GM18870 (cell line): ENCODE measurements at regions not wholly inside any gene's neighbourhood (a gene's known extent, or its start where the extent isn't known, plus 50 kb on each side); places are given as distances from the start of the nearest gene placed in this dataset.
"Not testable (repeated sequence)": the region's sequence is repeated elsewhere in the genome, so short reads cannot be mapped to it uniquely, and the experiment has no call there.

Experiments
- ATAC-seq: cut with Tn5 transposase; IDR thresholded peaks from one replicate; pipeline ENCODE4 v1.9.1; 2021; ENCODE audit warnings: moderate library complexity; ENCODE audit not compliant: unreplicated experiment

DNA sequence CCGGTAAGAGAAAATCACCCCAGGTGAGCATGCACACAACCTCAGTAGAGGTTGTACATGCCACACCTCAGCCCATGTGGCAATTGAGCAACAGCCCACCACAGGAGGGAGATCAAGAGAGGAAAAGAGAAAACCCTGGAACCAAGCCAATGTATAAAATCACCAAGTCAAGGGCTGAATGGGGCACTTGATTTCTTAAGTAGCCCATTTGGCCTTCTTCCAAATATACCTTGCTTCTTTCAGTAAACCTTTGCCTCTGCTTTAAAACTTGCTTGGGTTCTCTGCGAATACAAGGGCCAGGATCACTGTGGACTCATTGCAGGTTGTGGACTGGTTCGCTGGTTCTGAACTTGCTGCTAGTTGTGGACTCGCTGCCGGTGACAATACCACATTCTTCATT lies 1814.0 kb downstream of the PLA2G4A start:
- no peak for ATAC-seq

DNA sequence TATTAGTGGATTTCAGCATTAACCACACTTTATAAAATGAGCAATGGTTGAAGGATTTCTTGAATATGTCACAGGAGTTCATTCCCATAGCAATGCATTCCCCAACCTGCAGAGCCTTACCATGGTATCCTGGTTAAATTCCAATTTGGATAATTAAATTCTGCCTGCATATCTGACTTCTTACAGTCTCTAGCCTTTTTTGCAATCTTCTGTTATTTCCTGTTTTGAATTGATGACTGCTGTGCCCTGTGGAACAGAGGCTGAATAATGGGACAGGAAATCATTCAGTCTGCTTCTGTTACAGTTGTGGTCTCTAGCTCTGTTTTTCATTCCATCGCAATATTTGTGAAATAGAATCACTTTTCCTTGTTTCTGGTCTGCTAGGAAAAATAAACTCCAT lies 1823.9 kb downstream of the PLA2G4A start:
- ATAC-seq, result no peak

DNA sequence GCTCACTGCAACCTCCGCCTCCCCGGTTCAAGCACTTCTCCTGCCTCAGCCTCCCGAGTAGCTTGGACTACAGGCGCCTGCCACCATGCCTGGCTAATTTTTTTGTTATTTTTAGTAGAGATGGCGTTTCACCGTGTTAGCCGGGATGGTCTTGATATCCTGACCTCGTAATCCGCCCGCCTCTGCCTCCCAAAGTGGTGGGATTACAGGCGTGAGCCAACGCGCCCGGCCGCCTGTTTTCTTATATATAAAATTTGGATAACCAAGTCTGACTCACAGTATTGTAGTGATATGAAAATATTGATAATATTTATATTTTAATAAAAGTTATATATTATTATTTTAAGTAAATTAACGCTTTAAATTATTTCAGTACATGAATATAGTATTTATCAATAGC lies 1821.7 kb downstream of the BRINP3 start:
- not testable (repeated sequence) for ATAC-seq

DNA sequence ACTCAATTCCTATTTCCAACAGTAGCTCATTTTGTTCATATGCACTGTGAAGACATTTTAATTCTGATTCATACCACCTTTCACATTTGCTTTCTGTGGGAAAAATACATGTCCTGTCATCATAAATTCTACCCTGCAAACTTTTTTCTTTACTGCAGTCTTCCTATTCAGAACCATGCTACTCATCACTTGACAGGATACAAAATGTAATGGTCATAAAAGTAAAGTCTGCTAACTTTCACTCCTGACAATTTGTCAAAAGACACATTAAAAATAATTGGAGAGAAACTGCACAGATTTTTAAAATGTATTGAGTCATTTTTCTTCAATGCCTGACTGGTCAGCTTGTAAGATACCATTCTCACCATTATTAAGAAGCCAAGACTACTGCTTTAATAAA lies 1817.1 kb downstream of the BRINP3 start:
- ATAC-seq, result no peak

DNA sequence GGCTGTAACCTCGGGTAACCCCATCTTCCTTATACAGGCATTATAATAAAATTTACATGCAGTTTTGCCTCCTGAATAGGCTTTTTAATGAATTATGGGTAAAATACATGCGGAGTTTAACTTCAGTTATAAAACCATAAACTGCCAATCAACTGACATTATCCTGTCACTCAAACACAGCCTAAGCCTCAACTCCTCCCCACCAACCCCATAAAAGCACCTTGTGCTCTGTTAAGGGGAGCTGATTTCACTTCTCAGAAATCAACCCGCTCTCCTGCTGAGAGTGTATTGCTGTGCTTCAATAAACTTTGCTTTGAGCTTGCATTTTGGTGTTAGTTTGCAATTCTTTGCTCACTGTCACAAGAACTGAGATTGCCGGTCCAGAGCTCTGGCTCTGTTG lies 1812.2 kb downstream of the BRINP3 start:
- ATAC-seq, result no peak

DNA sequence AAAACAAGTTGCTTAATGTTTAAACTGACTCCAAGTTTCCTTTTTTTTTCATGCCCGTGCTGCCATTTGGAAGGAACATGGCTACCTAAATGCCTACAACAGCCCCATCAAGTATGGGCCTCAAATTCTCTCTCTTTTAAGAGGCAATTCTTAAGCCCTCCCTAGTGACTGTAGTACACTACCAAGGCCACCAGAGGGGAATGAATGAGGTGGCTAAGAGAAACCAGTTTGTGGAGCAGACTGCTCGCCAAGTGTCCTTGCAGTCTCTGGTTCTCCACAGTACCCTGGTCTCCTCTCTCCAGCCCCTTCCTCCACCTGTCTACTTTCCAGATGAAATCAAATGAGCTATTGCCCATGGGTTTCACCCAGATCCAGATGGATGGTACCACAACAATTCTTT lies 1809.6 kb downstream of the BRINP3 start:
- no peak for ATAC-seq

DNA sequence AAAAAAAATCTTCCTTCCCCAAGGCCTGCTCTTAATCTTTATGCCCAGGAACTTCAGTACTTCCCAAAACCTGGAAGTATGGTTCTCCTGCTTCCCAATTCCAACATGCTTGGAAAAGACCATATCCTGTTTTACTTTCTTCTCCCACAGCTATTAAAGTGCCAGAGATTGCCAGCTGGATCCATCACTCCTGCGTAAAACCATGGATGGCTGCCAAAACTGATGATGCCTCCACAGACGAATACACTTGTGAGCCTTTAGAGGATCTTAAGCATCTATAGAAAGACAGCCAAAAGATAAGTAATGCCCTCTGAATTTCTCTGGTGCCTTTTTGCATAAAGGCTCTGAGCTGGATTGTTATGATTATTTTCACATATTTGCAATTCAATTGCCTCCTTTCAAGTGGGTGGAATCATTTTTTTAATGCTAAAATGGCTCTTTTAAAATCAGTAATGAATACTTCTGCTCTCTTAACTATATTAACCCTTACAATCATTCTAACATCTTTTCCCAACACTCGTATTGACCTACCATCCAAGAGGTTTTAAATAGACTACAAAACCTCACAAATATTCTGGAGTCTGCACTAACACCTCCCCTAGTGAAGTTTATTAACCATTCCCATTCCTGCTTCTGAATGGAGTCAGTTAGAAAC lies 1807.8 kb downstream of the BRINP3 start:
- ATAC-seq, result no peak

DNA sequence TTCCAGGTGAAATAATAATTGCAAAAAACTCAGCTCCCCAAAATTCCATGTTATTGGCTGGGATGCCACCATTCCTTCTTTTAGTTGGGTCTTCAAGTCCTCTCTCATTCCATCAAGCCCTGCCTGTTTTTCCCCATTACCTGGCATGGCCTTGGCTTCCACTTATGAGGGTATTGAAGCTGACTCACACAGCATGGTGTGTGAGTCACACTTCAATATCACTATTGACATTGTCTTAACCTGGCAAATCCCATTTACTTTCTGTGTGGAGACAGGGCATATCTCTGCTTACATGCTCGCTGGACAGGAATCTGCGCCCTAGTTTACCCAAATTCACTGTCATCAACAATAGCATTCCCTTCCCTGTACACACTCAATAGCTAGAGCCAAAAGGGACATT lies 1806.8 kb downstream of the BRINP3 start:
- no peak for ATAC-seq

DNA sequence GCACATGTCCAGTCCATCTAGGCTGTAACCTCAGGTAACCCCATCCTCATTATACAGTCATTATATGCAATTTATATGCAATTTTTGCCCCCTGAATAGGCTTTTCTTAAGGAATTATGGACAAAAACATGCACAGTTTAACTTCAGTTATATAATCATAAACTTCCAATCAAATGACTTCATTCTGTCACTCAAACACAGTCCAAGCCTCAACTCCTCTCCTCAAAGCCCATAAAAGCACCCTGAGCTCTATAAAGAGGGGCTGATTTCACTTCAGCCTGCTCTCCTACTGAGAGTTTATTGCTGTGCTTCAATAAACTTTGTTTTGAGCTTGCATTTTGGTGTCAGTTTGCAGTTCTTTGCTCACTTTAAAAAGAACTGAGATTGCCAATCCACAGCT lies 1805.5 kb downstream of the BRINP3 start:
- no peak for ATAC-seq

DNA sequence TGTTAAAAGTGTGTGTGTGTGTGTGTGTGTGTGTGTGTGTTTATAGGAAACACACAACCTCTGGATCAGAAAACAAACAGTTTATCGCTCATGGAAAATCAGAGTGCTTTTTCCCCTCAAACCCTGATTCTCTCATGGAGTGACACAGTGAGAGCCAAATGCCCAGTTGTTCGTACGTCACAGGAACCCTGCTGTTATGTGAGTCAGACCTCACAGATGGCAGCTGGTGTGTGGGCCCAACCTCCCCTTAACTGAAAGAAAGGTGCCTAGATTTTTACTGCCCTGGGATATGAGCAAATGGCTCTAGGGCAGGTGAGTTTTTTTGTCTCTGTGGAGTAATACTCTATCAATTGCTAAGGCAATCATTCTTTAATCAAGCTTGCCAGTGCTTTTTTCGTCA lies 1788.1 kb downstream of the BRINP3 start:
- no peak for ATAC-seq

DNA sequence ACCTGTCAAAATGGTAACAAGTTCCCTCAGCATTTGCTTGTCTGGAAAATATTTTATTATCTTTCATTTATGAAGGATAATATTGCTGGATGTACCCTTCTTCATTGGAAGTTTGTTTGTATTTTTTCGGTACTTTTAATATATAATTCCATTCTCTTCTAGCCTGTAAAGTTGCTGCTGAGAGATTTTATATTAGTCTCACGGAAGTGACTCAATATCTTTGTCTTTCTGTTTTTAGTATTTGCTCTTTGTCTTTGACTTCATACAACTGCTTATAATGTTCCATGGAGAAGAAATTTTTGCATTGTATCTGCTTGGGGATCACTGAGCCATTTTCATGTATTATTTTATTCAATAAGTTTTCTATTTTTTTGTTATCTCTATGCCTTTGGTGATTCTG lies 1777.5 kb downstream of the BRINP3 start:
- no peak for ATAC-seq

DNA sequence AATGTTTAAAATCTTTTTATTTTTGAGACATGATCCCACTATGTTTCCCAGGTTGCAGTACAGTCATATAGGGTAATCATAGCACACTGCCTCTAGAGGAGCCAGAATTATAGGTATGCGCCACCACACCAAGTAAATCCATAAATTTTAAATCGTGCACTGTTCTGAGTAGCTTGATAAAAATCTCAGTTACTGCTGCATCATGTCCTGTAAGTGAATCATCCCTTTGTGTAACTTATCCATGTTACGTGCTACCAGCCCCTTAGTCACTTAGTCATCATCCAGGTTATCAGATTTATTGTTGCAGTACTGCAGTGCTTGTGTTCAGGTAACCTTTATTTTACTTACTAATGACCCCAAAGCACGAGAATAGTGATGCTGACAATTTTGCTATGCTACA lies 1770.9 kb downstream of the BRINP3 start:
- ATAC-seq, result no peak

DNA sequence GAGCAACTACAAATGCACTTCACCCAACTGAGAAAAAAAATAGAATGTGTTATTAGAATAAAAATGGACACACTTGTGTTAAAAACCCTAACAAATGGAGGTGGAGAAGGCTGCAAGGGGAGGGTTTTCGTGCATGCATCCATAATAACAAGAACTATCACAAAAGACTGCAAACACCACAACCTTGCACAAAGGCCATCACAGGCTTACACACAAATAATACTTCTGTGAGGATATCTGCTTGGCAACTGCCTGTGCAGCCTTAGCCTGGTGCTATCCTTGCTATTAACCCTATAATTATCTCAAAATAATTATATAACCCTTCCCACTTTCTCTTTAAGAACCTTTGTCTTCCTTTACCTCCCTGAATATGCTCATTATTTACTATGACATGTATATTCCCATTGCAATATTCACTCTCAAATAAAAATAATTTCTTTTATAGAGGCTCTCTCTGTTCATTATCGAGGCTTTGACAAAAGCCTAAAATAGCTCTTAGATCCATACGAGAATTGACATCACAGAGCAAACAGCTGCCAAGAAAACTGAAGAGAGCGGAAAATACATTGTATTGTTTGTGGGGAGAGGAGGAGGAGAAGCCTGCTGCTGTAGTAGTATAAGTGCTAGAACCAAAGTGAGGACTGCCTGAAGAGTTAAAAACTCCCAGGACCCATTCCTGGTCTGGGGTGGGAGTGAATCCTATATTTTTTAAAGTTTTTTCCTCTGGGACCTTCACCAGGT lies 1768.7 kb downstream of the BRINP3 start:
- ATAC-seq, result no peak

DNA sequence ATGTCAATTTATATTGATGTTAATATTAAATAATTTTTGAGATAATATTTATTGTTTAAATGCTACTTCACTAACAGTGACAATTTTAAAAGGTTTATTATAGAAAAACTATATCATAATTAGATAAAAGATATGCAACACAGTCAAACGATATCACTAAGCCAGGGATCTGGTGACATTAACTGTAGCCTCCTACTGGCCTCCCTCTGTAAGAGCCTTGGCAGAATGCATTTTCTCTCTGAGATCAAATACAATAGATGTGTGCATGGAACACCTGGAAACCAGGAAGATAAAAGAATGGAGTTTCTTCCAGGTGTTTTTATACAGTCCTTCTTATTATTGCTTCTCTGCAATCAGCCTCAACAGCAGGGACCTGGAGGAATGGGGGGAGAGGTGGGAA lies 1762.1 kb downstream of the BRINP3 start:
- no peak for ATAC-seq

DNA sequence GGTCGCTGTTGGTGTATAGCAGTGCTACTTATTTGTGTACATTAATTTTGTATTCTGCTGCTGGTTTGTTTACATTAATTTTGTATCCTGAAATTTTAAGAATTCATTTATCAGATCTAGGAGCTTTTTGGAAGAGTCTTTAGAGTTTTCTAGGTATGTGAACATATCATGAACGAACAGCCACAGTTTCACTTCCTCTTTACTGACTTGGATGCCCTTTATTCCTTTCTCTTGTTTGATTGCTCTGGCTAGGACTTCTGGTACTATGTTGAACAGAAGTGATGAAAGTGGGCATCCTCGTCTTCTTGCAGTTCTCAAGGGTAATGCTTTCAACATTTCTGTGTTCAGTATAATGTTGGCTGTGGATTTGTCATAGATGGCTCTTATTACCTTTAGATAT lies 1757.9 kb downstream of the BRINP3 start:
- ATAC-seq, result no peak

DNA sequence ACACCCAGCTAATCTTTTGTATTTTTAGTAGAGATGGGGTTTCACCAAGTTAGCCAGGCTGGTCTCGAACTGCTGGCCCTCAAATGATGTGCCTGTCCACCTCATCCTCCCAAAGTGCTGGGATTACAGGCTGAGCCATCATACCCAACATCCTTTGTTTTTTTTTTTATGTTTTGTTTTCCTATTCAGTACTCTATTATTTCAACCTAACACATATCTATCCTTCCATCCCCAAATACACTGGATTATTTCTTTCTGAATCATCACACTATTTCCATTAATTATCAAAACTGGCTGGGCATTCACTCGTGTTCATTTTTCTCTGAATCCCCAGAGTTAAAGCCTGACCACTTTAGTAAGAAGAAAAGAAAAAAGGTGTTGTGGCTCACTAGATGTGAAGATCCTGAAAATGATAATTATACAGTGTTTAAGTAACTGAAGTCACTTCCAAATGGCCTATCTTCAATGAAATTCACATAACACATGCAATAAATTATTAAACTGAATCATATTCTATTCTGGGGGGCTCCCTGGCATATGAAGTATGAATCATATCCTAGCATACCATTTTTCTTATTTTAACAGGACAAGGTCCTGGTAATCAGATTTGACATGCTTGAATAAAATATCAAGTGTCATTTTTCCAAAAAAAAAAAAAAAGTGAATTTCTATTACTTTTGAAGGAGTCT lies 1754.2 kb downstream of the BRINP3 start:
- no peak for ATAC-seq

DNA sequence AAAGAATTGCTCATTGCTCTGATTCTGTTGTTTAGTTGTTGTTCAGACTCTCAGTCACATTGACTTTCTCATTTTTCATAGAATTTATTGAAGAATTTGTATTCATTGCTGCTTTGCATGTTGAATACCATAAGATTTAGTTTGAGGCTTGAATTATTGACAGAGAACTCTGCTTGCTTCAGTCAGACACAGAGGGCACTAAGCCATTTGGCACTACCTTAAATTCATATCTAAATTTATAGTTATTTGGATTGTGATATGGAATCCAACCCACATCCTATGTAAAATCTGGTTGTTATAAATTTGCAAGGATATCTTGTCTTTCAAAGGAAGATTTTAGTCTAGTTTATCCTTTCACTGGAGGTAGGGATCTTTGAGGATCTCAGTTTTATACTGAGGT lies 1748.6 kb downstream of the BRINP3 start:
- ATAC-seq, result no peak

DNA sequence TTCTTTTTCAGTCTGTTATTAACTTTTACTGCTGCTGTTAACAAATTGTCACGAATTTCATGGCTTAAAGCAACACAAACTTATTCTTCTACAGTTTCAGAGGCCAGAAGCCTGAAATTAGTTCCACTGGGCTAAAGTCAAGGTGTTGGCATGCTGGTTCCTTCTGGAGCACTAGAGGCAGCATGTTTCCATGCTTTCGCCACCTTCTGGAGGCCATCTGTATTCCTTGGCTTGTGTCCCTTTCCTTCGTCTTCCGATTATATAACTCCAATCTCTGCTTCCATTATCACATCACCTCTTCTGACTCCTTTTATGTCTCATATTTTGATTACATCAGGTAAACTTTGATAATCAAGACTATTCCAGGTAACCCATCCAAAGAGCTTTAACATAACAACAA lies 1742.1 kb downstream of the BRINP3 start:
- no peak for ATAC-seq

DNA sequence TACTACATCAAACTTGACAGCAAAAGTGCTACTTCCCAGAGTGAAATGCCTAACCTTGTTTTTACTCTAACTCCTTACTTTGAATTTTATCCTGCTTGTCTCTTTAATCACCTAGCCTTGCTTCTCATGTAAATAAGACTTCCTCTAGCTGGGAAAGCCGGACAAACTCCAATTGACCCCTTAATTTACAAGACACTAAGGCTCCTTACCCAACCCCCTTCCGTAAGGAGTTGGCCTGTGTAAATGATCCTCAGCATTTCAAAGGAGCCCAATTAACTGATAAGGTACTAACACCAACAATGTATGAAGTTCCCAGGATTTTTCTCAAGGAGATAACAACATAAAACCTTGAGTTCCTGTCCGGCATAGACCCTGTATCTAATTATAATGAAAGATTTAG lies 1728.4 kb downstream of the BRINP3 start:
- ATAC-seq, result not testable (repeated sequence)

DNA sequence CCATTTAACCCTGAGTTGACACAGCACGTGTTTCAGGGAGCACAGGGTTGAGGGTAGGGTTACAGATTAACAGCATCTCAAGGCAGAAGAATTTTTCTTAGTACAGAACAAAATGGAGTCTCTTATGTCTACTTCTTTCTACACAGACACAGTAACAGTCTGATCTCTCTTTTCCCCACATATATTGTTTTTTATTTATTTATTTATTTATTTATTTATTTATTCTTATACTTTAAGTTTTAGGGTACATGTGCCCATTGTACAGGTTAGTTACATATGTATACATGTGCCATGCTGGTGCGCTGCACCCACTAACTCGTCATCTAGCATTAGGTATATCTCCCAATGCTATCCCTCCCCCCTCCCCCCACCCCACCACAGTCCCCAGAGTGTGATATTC lies 1725.6 kb downstream of the BRINP3 start:
- ATAC-seq, result not testable (repeated sequence)

DNA sequence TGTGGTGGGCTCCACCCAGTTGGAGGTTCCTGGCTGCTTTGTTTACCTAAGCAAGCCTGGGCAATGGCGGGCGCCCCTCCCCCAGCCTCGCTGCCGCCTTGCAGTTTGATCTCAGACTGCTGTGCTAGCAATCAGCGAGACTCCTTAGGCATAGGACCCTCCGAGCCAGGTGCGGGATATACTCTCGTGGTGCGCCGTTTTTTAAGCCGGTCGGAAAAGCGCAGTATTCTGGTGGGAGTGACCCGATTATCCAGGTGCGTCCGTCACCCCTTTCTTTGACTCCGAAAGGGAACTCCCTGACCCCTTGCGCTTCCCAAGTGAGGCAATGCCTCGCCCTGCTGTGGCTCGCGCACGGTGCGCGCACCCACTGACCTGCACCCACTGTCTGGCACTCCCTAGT lies 1719.9 kb downstream of the BRINP3 start:
- not testable (repeated sequence) for ATAC-seq

DNA sequence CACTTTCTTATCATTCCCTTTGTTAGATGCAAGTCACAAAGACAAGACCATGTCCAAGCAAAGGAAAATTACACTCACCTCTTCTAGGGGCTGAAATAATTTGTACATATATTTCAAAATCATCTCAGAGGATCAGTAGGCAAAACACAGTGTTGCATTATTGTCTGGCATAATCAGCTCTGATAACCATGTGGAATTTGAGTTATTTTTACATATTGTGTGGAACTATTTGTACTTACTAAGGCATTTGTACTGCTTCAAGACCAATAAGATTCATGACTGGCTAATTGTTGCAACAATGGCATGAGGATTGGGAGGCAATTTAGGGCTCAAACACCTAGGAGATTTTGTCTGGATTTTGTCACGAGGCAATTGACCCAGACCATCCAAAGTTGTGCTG lies 1716.4 kb downstream of the BRINP3 start:
- no peak for ATAC-seq
